A673 (cell line): ENCODE measurements at regions not wholly inside any gene's neighbourhood (a gene's known extent, or its start where the extent isn't known, plus 50 kb on each side); places are given as distances from the start of the nearest gene placed in this dataset.

Experiments used
- BruUV-seq: library from RNA; stranded (reverse); fragments of 400-500 nt; replicated peaks from 2 replicates; lab custom pipeline; 2021; lab: Mats Ljungman, UMichigan
- CTCF ChIA-PET: fragments of 300-600 bp; sonication (Branson Sonifier 250); formaldehyde crosslinking; loops from one replicate; lab custom pipeline; 2022; ENCODE audit warnings: antibody characterized with exemption; lab: Charles Lee
- POLR2A ChIA-PET: fragments of 300-600 bp; sonication (Branson Sonifier 250); formaldehyde crosslinking; loops from one replicate; lab custom pipeline; 2022; ENCODE audit warnings: antibody characterized with exemption; ENCODE audit not compliant: low non-redundant PET; lab: Charles Lee
- DNase-seq: peaks from one replicate; pipeline ENCODE4 v3.0.0-alpha.2; 2015; ENCODE audit warnings: low spot score
- H3K27ac ChIP-seq: fragments of 200-600 bp; sonication (generic); 2 replicates; pipeline ENCODE4 v1.5.1; 2016; ENCODE audit warnings: mixed run types, low read depth, mild to moderate bottlenecking, mixed read lengths, antibody characterized with exemption, low read length; ENCODE audit not compliant: poor library complexity, severe bottlenecking
- H3K27me3 ChIP-seq: fragments of 200-600 bp; sonication (generic); replicated peaks from 2 replicates; pipeline ENCODE4 v1.6.1; 2017; ENCODE audit warnings: mixed run types, low read depth, mild to moderate bottlenecking, mixed read lengths, antibody characterized with exemption, low read length; ENCODE audit not compliant: insufficient read depth, poor library complexity
- H3K36me3 ChIP-seq: fragments of 200-600 bp; sonication (generic); 2 replicates; pipeline ENCODE4 v1.6.1; 2016; ENCODE audit warnings: mixed run types, mild to moderate bottlenecking, mixed read lengths, antibody characterized with exemption, low read length; ENCODE audit not compliant: insufficient read depth, poor library complexity, severe bottlenecking
- H3K4me1 ChIP-seq: fragments of 200-600 bp; sonication (generic); 2 replicates; pipeline ENCODE4 v1.6.1; 2017; ENCODE audit warnings: mixed run types, mild to moderate bottlenecking, mixed read lengths, antibody characterized with exemption, low read length; ENCODE audit not compliant: insufficient read depth, poor library complexity, severe bottlenecking
- H3K4me3 ChIP-seq: fragments of 200-600 bp; sonication (generic); 2 replicates; pipeline ENCODE4 v1.5.1; 2016; ENCODE audit warnings: low read depth, mixed run types, mild to moderate bottlenecking, mixed read lengths, low read length; ENCODE audit not compliant: poor library complexity, severe bottlenecking
- H3K9me3 ChIP-seq: fragments of 200-600 bp; sonication (generic); 2 replicates; pipeline ENCODE4 v1.6.1; 2016; ENCODE audit warnings: mixed run types, low read depth, mild to moderate bottlenecking, mixed read lengths, antibody characterized with exemption, low read length; ENCODE audit not compliant: poor library complexity, severe bottlenecking
- EZH2 ChIP-seq: fragments of 200-600 bp; sonication (generic); IDR thresholded peaks from 2 replicates; pipeline ENCODE4 v1.6.1; 2017; ENCODE audit warnings: borderline replicate concordance, low read depth, mild to moderate bottlenecking, mixed read lengths, antibody characterized with exemption, low read length; ENCODE audit not compliant: poor library complexity, severe bottlenecking
- intact Hi-C: fragments of 100-400 bp; cut with micrococcal nuclease; formaldehyde crosslinking; loops from one replicate; pipeline ENCODE4 v1.10.0; 2022; ENCODE audit not compliant: unreplicated experiment
- TF ChIP-seq, protein P1 (sequence below): fragments of 300-800, 200-600 bp; sonication (generic); conservative IDR thresholded peaks from 2 replicates; pipeline ENCODE4 v1.5.1; 2017; ENCODE audit warnings: low read depth, mild to moderate bottlenecking, antibody characterized with exemption, low read length, moderate library complexity, mixed read lengths

GRCh38 chr6:21437581-21437980, 156.0 kb upstream of the SOX4 start:
- CTCF ChIA-PET = no interaction called here
- no peak for DNase-seq
- Histone ChIP-seq H3K27ac (no peak overlapping the region), H3K4me3 (no peak overlapping the region), H3K9me3 (no peaks in the 10 kb centered on the region), H3K27me3 (no peaks in the 10 kb centered on the region), H3K36me3 (no peaks in the 10 kb centered on the region), H3K4me1 (no peaks in the 10 kb centered on the region)
- TF ChIP-seq, protein P1, sequence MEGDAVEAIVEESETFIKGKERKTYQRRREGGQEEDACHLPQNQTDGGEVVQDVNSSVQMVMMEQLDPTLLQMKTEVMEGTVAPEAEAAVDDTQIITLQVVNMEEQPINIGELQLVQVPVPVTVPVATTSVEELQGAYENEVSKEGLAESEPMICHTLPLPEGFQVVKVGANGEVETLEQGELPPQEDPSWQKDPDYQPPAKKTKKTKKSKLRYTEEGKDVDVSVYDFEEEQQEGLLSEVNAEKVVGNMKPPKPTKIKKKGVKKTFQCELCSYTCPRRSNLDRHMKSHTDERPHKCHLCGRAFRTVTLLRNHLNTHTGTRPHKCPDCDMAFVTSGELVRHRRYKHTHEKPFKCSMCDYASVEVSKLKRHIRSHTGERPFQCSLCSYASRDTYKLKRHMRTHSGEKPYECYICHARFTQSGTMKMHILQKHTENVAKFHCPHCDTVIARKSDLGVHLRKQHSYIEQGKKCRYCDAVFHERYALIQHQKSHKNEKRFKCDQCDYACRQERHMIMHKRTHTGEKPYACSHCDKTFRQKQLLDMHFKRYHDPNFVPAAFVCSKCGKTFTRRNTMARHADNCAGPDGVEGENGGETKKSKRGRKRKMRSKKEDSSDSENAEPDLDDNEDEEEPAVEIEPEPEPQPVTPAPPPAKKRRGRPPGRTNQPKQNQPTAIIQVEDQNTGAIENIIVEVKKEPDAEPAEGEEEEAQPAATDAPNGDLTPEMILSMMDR = no peak
- TF ChIP-seq EZH2 = no peak
- BruUV-seq = no TSS peak
- intact Hi-C loops = no loop called here
- POLR2A ChIA-PET = no interaction called here

DNA sequence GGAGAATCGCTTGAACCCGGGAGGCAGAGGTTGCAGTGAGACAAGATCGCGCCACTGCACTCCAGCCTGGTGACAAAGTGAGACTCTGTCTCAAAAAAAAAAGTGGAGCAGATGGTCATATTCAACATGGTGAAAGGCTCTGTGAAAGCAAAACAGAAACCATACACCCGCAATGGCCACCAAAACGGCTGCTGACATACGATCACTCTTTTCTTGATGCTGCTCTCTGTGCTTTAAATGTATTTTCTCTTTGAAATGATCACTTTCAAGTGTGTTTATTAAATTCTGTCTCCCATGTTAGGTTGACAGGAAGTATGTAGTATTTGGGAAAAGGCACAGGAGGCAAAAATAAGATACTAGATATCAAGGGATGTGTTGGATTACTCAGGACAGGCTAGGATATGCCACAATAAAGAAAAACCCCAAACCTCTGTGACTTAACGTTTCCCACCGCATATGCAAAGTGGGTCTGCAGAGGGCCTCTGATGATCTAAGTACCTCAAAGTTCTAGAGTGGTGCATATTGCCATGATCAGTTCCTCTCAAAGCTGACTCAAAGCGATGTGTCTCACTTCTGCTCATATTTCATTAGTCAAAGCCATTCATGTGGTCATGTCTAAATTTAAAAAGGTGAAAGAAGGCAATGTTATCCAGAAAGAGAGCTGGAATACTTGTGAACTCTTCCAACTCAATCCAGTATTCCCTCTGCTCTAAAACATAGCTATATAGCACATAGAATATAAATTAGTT, 155.1 kb upstream of the SOX4 start:
- TF ChIP-seq, protein P1 = no peak
- TF ChIP-seq EZH2 = no peak
- ChIA-PET POLR2A (interaction anchor here (0.6 kb wide), 1 partner anchor 519 kb away, joined by 3 read pairs; no protein-coding TSS in a partner anchor), CTCF (no interaction called here)
- H3K4me3 ChIP-seq = no peak overlapping the region
- H3K9me3 ChIP-seq = no peaks in the 10 kb centered on the region
- no peaks in the 10 kb centered on the region for H3K36me3 ChIP-seq
- H3K27me3 ChIP-seq = no peaks in the 10 kb centered on the region
- no peak for DNase-seq
- BruUV-seq = no TSS peak
- intact Hi-C loops = no loop called here
- no peak overlapping the region for H3K27ac ChIP-seq
- no peaks in the 10 kb centered on the region for H3K4me1 ChIP-seq

DNA sequence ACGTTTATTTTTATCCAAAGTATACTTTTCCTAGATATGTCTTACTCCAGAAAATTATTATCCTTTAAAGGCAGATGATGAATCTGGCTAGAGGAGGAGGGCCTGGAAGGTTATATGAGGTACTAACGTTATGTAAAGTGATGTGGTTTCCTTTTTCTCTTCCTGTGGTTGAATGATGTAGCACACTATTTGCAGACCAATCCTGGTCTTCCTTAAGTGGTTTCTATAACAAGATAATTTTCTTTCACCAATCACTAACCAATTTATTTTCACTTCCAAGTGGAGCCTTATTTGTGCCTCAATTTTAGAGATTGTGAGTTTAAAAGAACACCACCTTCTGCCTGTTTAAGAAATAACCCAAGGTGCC, 154.6 kb upstream of the SOX4 start:
- no TSS peak for BruUV-seq
- Histone ChIP-seq H3K36me3 (no peaks in the 10 kb centered on the region), H3K4me1 (no peaks in the 10 kb centered on the region), H3K27ac (no peak overlapping the region), H3K4me3 (no peak overlapping the region), H3K27me3 (no peaks in the 10 kb centered on the region), H3K9me3 (no peaks in the 10 kb centered on the region)
- no peak for DNase-seq
- POLR2A ChIA-PET = interaction anchor here (0.6 kb wide), 1 partner anchor 520 kb away, joined by 3 read pairs; no protein-coding TSS in a partner anchor
- intact Hi-C loops = no loop called here
- CTCF ChIA-PET = no interaction called here
- TF ChIP-seq, protein P1 = no peak
- TF ChIP-seq EZH2 = no peak
